AG04450 (cell line): ENCODE measurements at regions not wholly inside any gene's neighbourhood (a gene's known extent, or its start where the extent isn't known, plus 50 kb on each side); places are given as distances from the start of the nearest gene placed in this dataset.

Experiments
- CTCF ChIA-PET: fragments of 300-600, 350-600 bp; formaldehyde crosslinking; extraction: SDS; loops from one replicate; lab custom pipeline; 2022; ENCODE audit warnings: antibody characterized with exemption, inconsistent platforms; lab: Charles Lee
- POLR2A ChIA-PET: fragments of 350-600 bp; formaldehyde crosslinking; extraction: SDS; loops from one replicate; lab custom pipeline; 2021; ENCODE audit warnings: antibody characterized with exemption, inconsistent platforms; lab: Yijun Ruan, JAX
- DNase-seq: peaks from one replicate; pipeline ENCODE4 v3.0.0-alpha.2; 2011; ENCODE audit warnings: low read depth, low spot score
- H3K27ac ChIP-seq: one replicate; pipeline ENCODE4 v1.5.1; 2012; ENCODE audit warnings: low read depth, low read length, control low read depth
- H3K27me3 ChIP-seq: one replicate; pipeline ENCODE4 v1.6.0; 2012; ENCODE audit warnings: low read length; ENCODE audit not compliant: control insufficient read depth, insufficient read depth
- H3K4me3 ChIP-seq: 2 replicates; pipeline ENCODE4 v1.5.1; 2011; ENCODE audit warnings: mild to moderate bottlenecking, low read depth, low read length, control low read depth
- H3K9me3 ChIP-seq: 2 replicates; pipeline ENCODE4 v1.5.1; 2012; ENCODE audit warnings: low read length; ENCODE audit not compliant: control insufficient read depth, insufficient read depth
- CTCF ChIP-seq: IDR thresholded peaks from 2 replicates; pipeline ENCODE4 v1.5.1; 2011; ENCODE audit warnings: low read depth, low read length, control low read depth, inconsistent platforms

GRCh38 chr7:81367326-81367931 lies 402.4 kb downstream of the HGF start:
- no peak overlapping the region for H3K27ac ChIP-seq
- no peak for TF ChIP-seq CTCF
- POLR2A ChIA-PET = no interaction called here
- no peak overlapping the region for H3K4me3 ChIP-seq
- H3K9me3 ChIP-seq = no peaks in the 10 kb centered on the region
- CTCF ChIA-PET = no interaction called here
- DNase-seq = no peak
- H3K27me3 ChIP-seq = no peaks in the 10 kb centered on the region

GRCh38 chr7:81366546-81366945 lies 403.3 kb downstream of the HGF start:
- Histone ChIP-seq H3K27me3 (no peaks in the 10 kb centered on the region), H3K4me3 (no peak overlapping the region), H3K9me3 (no peaks in the 10 kb centered on the region), H3K27ac (no peak overlapping the region)
- TF ChIP-seq CTCF = no peak
- POLR2A ChIA-PET = no interaction called here
- DNase-seq = no peak
- CTCF ChIA-PET = no interaction called here

GRCh38 chr7:81361769-81362312 lies 408.0 kb downstream of the HGF start:
- Histone ChIP-seq H3K4me3 (no peak overlapping the region), H3K27me3 (no peaks in the 10 kb centered on the region), H3K27ac (no peak overlapping the region), H3K9me3 (no peaks in the 10 kb centered on the region)
- TF ChIP-seq CTCF = no peak
- POLR2A ChIA-PET = no interaction called here
- CTCF ChIA-PET = no interaction called here
- no peak for DNase-seq

DNA sequence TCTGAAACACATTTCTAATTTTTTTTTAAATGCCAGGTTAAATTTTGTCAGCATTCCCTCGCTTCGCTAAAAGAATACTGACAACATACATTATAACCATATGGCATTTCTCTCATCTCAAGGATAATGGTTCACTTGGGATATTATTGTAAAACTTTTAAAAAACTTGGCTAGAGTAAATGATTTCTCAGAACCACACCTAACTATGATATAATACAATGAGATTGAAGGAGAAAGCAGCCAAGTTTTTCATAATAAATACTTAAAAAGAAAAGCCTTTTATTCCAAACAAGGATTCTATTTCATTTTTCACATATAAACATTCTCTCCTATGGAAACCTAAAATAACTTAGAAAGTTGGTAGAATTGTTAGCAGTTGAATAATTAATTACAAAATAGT lies 413.9 kb downstream of the HGF start:
- ChIA-PET CTCF (no interaction called here), POLR2A (no interaction called here)
- no peak overlapping the region for H3K27ac ChIP-seq
- TF ChIP-seq CTCF = no peak
- no peak for DNase-seq
- no peaks in the 10 kb centered on the region for H3K27me3 ChIP-seq
- H3K4me3 ChIP-seq = no peak overlapping the region
- no peaks in the 10 kb centered on the region for H3K9me3 ChIP-seq

DNA sequence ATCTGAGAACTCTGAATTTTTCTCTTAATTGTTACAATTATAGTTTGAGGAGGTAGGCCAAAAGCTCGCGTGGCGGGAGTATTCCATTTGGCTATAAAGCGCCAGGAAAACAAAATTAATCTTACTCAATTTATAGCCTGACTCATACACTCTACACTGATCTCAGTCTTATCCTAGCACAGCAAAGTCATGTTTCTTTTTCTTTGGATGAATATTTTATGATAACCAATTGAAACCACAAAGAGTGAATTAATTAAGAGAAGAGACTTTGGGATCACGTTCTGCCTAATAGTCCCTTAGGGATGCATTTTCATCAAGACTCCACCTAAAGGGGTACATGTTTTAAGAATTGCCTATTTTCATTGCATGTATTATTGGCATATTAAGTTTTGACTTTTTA lies 420.8 kb downstream of the HGF start:
- DNase-seq = no peak
- CTCF ChIA-PET = no interaction called here
- H3K27ac ChIP-seq = no peak overlapping the region
- POLR2A ChIA-PET = no interaction called here
- no peaks in the 10 kb centered on the region for H3K9me3 ChIP-seq
- no peaks in the 10 kb centered on the region for H3K27me3 ChIP-seq
- no peak overlapping the region for H3K4me3 ChIP-seq
- no peak for TF ChIP-seq CTCF
